Epithelial cell of proximal tubule (primary cell): ENCODE measurements at regions not wholly inside any gene's neighbourhood (a gene's known extent, or its start where the extent isn't known, plus 50 kb on each side); places are given as distances from the start of the nearest gene placed in this dataset.

Experiments used
- DNase-seq: peaks from one replicate; pipeline ENCODE4 v3.0.0-alpha.2; 2011; ENCODE audit warnings: low read depth
- H3K4me3 ChIP-seq: 2 replicates; pipeline ENCODE4 v1.5.1; 2011; ENCODE audit warnings: low read depth, mild to moderate bottlenecking, low read length
- CTCF ChIP-seq: conservative IDR thresholded peaks from 2 replicates; pipeline ENCODE4 v1.5.1; 2012; ENCODE audit warnings: low read depth, mild to moderate bottlenecking, low read length

GRCh38 chr1:4166713-4167112 lies 266.6 kb upstream of the C1orf174 start:
- H3K4me3 ChIP-seq, result no peak overlapping the region
- TF ChIP-seq CTCF, result no peak
- no peak for DNase-seq

GRCh38 chr1:4169991-4170390 lies 269.9 kb upstream of the C1orf174 start:
- DNase-seq, result no peak

GRCh38 chr1:4170548-4171340 lies 270.7 kb upstream of the C1orf174 start:
- TF ChIP-seq CTCF, result no peak
- DNase-seq, result no peak
- H3K4me3 ChIP-seq, result no peak overlapping the region

More at GRCh38 chr1:4169991-4170390, 269.9 kb upstream of the C1orf174 start:
- H3K4me3 ChIP-seq, result no peak overlapping the region
- TF ChIP-seq CTCF, result no peak

GRCh38 chr1:4171480-4172450 lies 271.7 kb upstream of the C1orf174 start:
- DNase-seq, result no peak
- no peak for TF ChIP-seq CTCF
- no peak overlapping the region for H3K4me3 ChIP-seq

GRCh38 chr1:4172644-4173599 lies 272.9 kb upstream of the C1orf174 start:
- H3K4me3 ChIP-seq, result no peak overlapping the region
- no peak for DNase-seq
- peak; percentile 10 for TF ChIP-seq CTCF

- DNase-seq, result no peak
- TF ChIP-seq CTCF, result no peak
- H3K4me3 ChIP-seq, result no peak overlapping the region
Measured at GRCh38 chr1:4173731-4174130, 273.7 kb upstream of the C1orf174 start.
